ENCODE measurements at regions not wholly inside any gene's neighbourhood (a gene's known extent, or its start where the extent isn't known, plus 50 kb on each side); places are given as distances from the start of the nearest gene placed in this dataset.

DNA sequence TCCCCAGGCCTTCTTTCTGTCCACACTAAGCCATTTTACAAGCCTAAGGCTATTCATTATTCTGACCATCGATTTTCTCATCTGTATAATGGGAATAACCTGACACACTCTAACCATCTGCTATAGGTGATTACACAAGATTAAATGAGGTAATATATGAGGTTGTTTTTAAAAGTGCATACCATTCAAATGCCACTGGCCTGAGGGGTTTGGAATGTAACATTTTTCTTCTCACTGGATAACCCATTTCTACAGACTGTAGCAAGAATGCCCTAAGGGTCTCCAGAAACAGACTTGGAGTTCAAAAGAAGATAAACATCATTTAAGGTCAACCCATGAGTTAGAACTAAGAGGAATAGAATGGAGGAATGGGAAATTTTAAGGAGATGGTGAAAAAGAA, 111.7 kb upstream of the SETBP1 start:
- TF ChIP-seq, protein P1, sequence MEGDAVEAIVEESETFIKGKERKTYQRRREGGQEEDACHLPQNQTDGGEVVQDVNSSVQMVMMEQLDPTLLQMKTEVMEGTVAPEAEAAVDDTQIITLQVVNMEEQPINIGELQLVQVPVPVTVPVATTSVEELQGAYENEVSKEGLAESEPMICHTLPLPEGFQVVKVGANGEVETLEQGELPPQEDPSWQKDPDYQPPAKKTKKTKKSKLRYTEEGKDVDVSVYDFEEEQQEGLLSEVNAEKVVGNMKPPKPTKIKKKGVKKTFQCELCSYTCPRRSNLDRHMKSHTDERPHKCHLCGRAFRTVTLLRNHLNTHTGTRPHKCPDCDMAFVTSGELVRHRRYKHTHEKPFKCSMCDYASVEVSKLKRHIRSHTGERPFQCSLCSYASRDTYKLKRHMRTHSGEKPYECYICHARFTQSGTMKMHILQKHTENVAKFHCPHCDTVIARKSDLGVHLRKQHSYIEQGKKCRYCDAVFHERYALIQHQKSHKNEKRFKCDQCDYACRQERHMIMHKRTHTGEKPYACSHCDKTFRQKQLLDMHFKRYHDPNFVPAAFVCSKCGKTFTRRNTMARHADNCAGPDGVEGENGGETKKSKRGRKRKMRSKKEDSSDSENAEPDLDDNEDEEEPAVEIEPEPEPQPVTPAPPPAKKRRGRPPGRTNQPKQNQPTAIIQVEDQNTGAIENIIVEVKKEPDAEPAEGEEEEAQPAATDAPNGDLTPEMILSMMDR (IDR thresholded peaks at IDR 0.05; ENCODE audit: insufficient read depth, low read length, poor library complexity, severe bottlenecking): no peak
- TF ChIP-seq EZH2phosphoT487 (conservative IDR thresholded peaks at IDR 0.05; ENCODE audit: low read length): no peak

Measured in SU-DHL-6 (cell line).